ENCODE measurements at regions not wholly inside any gene's neighbourhood (a gene's known extent, or its start where the extent isn't known, plus 50 kb on each side); places are given as distances from the start of the nearest gene placed in this dataset.

- TF ChIP-seq CTCF (IDR thresholded peaks at IDR 0.05) (no peak), EP300 (IDR thresholded peaks at IDR 0.05) (no peak), POLR2A (IDR thresholded peaks at IDR 0.05) (no peak)
- Histone ChIP-seq H3K9me3 (no peaks in the 10 kb centered on the region), H3K27ac (no peak overlapping the region), H3K4me1 (ENCODE audit: insufficient read depth) (no peaks in the 10 kb centered on the region), H3K36me3 (no peaks in the 10 kb centered on the region), H3K27me3 (no peaks in the 10 kb centered on the region), H3K4me3 (no peak overlapping the region)
- DNase-seq: no peak
- intact Hi-C loops (cut with DNase I): no loop called here
- 7 to 10% (median 10%) methylated on average over 14 of the region's 14 CpGs for WGBS, 3 donors
Observed at GRCh38 chr17:77076124-77076830, 64.5 kb upstream of the SEC14L1 start.

- H3K27ac ChIP-seq: no peak overlapping the region
- no peak for TF ChIP-seq POLR2A (IDR thresholded peaks at IDR 0.05)
- TF ChIP-seq EP300 (IDR thresholded peaks at IDR 0.05): no peak
- no peak for TF ChIP-seq CTCF (IDR thresholded peaks at IDR 0.05)
- no peak for DNase-seq
- H3K9me3 ChIP-seq: no peaks in the 10 kb centered on the region
- intact Hi-C loops (cut with DNase I): no loop called here
- H3K4me3 ChIP-seq: no peak overlapping the region
- H3K27me3 ChIP-seq: no peaks in the 10 kb centered on the region
- WGBS, 3 donors: 70 to 87% (median 72%) methylated on average over 4 to 5 of the region's 5 CpGs
- H3K4me1 ChIP-seq (ENCODE audit: insufficient read depth): peaks cover 3% of the 10 kb centered on the region
- H3K36me3 ChIP-seq: no peaks in the 10 kb centered on the region
Observed at GRCh38 chr17:77083531-77083930, 57.2 kb upstream of the SEC14L1 start.

- TF ChIP-seq CTCF (IDR thresholded peaks at IDR 0.05): no peak
- no peak for TF ChIP-seq POLR2A (IDR thresholded peaks at IDR 0.05)
- TF ChIP-seq EP300 (IDR thresholded peaks at IDR 0.05): no peak
- Histone ChIP-seq H3K4me1 (ENCODE audit: insufficient read depth) (peaks cover 3% of the 10 kb centered on the region), H3K27me3 (no peaks in the 10 kb centered on the region), H3K27ac (no peak overlapping the region), H3K4me3 (no peak overlapping the region), H3K9me3 (no peaks in the 10 kb centered on the region), H3K36me3 (no peaks in the 10 kb centered on the region)
- DNase-seq: no peak
- WGBS, 3 donors: 45 to 63% (median 46%) methylated on average over 8 of the region's 8 CpGs
- intact Hi-C loops (cut with DNase I): loop anchor here (2.0 to 5.0 kb wide), 2 partner anchors 161 kb away; no protein-coding TSS in a partner anchor
Observed at GRCh38 chr17:77085926-77086432, 54.8 kb upstream of the SEC14L1 start.

GRCh38 chr17:77086433-77087010, 54.2 kb upstream of the SEC14L1 start:
- peak; percentile 68 to 85 (median 82) for DNase-seq
- intact Hi-C loops (cut with DNase I): loop anchor here (2.0 to 5.0 kb wide), 2 partner anchors 160 to 161 kb away; no protein-coding TSS in a partner anchor
- no peaks in the 10 kb centered on the region for H3K36me3 ChIP-seq
- H3K27ac ChIP-seq: no peak overlapping the region
- no peak overlapping the region for H3K4me3 ChIP-seq
- H3K9me3 ChIP-seq: no peaks in the 10 kb centered on the region
- WGBS, 3 donors: 15 to 18% (median 17%) methylated on average over 11 of the region's 11 CpGs
- peak; percentile 62 to 74 (median 63) for TF ChIP-seq CTCF (IDR thresholded peaks at IDR 0.05)
- TF ChIP-seq POLR2A (IDR thresholded peaks at IDR 0.05): no peak
- H3K27me3 ChIP-seq: no peaks in the 10 kb centered on the region
- H3K4me1 ChIP-seq (ENCODE audit: insufficient read depth): peaks cover 3% of the 10 kb centered on the region

Data from ovary (tissue), 7 donors.